HCT116 (cell line): ENCODE measurements at regions not wholly inside any gene's neighbourhood (a gene's known extent, or its start where the extent isn't known, plus 50 kb on each side); places are given as distances from the start of the nearest gene placed in this dataset.

Source experiments
- EZH2 ChIP-seq: fragments of 200-600 bp; sonication (generic); IDR thresholded peaks from 2 replicates; pipeline ENCODE4 v1.6.1; 2017; ENCODE audit warnings: antibody characterized with exemption, mixed run types
- TCF7L2 ChIP-seq: IDR thresholded peaks from 2 replicates; pipeline ENCODE4 v1.7.0; 2011; ENCODE audit warnings: borderline replicate concordance, inconsistent platforms; ENCODE audit not compliant: insufficient read depth, insufficient read length; ENCODE audit errors: extremely low read depth
- ZNF274 ChIP-seq: fragments of 200-500 bp; sonication (Bioruptor generic); IDR thresholded peaks from 2 replicates; pipeline ENCODE4 v1.6.1; 2014; ENCODE audit warnings: mild to moderate bottlenecking, low read depth, low read length, inconsistent platforms
- TF ChIP-seq, protein P1 (sequence below), 3 experiments: fragments of 200-600 bp in 1 of 3; sonication (generic) in 1 of 3; IDR thresholded peaks in 2 of 3; conservative IDR thresholded peaks in 1 of 3; 2 replicates each; pipeline ENCODE4 v1.5.1; 2012 to 2017; ENCODE audit warnings: low read depth in 2 of 3, low read length in 2 of 3, antibody characterized with exemption in 1 of 3, borderline replicate concordance in 1 of 3, control low read depth in 1 of 3, mild to moderate bottlenecking in 1 of 3, mixed read lengths in 1 of 3, mixed run types in 1 of 3, moderate library complexity in 1 of 3; ENCODE audit not compliant: insufficient read depth in 1 of 3
- TF ChIP-seq, protein P2 (sequence below): IDR thresholded peaks from 2 replicates; pipeline ENCODE4 v1.6.1; 2012

DNA sequence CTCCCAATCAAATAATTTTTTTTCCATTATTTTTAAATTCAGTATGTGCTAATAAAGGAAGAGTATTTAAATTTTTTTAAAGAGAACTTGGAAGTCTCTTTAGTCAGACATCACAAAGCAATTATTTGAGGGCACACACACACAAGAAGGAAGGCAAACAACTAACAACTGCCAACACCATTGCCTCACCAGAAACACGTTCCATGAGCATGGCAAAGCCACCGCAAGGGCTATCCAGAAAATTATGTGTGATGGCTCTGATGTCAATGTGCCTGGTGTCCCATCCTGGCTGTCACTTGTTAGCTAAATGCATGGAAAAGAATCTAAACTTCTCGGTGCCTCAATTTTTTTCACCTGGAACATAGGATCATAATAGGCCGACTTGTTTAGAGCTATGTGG, 262.9 kb downstream of the SEC16B start:
- TF ChIP-seq TCF7L2, result no peak
- TF ChIP-seq, protein P1, sequence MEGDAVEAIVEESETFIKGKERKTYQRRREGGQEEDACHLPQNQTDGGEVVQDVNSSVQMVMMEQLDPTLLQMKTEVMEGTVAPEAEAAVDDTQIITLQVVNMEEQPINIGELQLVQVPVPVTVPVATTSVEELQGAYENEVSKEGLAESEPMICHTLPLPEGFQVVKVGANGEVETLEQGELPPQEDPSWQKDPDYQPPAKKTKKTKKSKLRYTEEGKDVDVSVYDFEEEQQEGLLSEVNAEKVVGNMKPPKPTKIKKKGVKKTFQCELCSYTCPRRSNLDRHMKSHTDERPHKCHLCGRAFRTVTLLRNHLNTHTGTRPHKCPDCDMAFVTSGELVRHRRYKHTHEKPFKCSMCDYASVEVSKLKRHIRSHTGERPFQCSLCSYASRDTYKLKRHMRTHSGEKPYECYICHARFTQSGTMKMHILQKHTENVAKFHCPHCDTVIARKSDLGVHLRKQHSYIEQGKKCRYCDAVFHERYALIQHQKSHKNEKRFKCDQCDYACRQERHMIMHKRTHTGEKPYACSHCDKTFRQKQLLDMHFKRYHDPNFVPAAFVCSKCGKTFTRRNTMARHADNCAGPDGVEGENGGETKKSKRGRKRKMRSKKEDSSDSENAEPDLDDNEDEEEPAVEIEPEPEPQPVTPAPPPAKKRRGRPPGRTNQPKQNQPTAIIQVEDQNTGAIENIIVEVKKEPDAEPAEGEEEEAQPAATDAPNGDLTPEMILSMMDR (IDR thresholded peaks at IDR 0.05 in 2 of 3, conservative IDR thresholded peaks at IDR 0.05 in 1 of 3; ENCODE audit: borderline replicate concordance in 1 of 3, insufficient read depth in 1 of 3, low read depth in 2 of 3, low read length in 2 of 3), result no peak
- TF ChIP-seq EZH2, result no peak
- no peak for TF ChIP-seq ZNF274
- TF ChIP-seq, protein P2, sequence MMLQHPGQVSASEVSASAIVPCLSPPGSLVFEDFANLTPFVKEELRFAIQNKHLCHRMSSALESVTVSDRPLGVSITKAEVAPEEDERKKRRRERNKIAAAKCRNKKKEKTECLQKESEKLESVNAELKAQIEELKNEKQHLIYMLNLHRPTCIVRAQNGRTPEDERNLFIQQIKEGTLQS, result no peak
